NCI-H2196 (cell line): ENCODE measurements at regions not wholly inside any gene's neighbourhood (a gene's known extent, or its start where the extent isn't known, plus 50 kb on each side); places are given as distances from the start of the nearest gene placed in this dataset.
A peak's percentile ranks its signal among the peaks of the same experiment; 100 is the strongest.

Experiments
- DNase-seq: peaks from one replicate; lab custom pipeline; 2025; ENCODE audit not compliant: unreplicated experiment; lab: John Stamatoyannopoulos, UW

GRCh38 chr10:56912043-56912442 is 551.0 kb upstream of the ZWINT start:
- DNase-seq: no peak

GRCh38 chr10:56905051-56905450 is 544.0 kb upstream of the ZWINT start:
- DNase-seq: no peak

- DNase-seq: no peak
Measured at GRCh38 chr10:56902554-56902953, 541.5 kb upstream of the ZWINT start.

GRCh38 chr10:56895306-56895705 is 534.2 kb upstream of the ZWINT start:
- DNase-seq: no peak

- DNase-seq: no peak
Measured at GRCh38 chr10:56881218-56881617, 520.2 kb upstream of the ZWINT start.

- DNase-seq: peak; percentile 1
Measured at GRCh38 chr10:56880606-56881005, 519.5 kb upstream of the ZWINT start.

DNA sequence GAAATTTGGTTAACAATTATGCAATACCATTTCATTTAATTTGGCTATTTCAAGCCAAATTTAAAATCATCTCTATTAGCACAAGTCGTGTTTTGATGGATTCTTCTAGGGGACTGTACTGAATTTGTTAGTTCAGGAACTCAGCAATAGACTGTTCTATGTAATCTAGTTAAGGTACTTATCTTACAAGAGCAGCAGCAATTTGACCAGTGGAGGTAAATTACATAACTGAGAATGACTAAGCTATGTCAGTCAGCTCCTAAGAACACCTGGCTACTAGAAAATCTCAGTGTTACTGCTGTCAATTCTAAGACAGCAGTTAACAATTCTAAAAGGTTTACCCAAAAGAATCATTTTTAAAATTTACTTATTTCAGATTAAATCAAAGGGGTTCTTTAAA is 513.9 kb upstream of the ZWINT start:
- no peak for DNase-seq

GRCh38 chr10:56871160-56871668 is 510.2 kb upstream of the ZWINT start:
- no peak for DNase-seq

DNA sequence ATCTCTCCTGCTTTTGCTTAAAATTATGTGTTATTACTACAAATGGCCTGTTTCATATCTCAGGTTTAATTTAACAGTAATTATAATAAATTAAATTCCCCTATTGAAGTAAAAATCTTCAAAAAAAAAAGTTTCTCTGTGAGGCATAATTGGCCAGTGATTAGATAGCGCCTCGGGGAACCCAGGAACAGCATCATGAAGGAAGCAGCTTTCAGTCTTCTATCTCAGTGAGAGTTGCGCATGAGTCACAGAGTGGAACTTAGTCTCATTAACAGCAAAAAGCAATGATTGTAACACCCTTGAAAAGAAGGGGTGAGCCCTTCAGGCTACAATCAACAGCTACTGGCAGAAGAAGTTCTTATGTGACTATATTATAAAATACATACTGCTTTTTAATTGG is 506.2 kb upstream of the ZWINT start:
- no peak for DNase-seq

DNA sequence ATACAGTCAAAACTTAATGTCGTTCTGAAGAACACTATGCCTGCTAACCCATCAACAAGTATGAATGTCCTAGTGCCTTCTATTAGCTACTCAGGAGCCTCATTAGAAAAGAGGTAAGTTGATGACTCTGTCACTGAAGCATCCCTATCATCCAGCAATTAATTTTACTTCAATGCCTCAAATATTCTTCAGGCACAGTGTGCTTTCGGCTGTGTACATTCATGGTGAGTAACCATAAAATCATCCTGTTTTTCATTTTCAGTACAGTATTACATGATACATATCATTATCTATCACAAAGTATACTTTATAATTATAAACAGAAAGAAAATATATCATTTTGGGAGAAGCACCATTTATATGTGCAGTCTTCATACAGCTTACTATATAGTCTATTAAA is 495.5 kb upstream of the ZWINT start:
- no peak for DNase-seq

- no peak for DNase-seq
Measured at GRCh38 chr10:56844978-56845529, 484.0 kb upstream of the ZWINT start.

DNA sequence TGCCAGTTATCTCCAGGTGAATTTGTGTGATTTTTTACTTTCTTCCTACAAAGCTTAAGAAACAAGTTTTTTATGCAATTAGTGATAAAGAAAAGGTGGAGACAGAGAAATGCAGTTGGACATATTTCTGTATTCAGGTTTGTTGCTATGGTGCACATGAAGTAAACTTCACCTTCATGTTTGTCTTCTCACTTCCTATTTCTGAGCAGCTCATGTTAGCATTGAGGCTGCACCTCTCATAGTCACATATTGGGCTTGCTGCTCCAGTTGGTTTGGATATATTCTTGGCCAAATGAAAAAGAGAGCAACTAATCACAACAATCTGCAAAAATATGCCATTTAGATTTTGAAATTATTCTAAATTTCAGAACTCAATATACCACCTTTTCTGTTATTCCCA is 475.6 kb upstream of the ZWINT start:
- DNase-seq: no peak

DNA sequence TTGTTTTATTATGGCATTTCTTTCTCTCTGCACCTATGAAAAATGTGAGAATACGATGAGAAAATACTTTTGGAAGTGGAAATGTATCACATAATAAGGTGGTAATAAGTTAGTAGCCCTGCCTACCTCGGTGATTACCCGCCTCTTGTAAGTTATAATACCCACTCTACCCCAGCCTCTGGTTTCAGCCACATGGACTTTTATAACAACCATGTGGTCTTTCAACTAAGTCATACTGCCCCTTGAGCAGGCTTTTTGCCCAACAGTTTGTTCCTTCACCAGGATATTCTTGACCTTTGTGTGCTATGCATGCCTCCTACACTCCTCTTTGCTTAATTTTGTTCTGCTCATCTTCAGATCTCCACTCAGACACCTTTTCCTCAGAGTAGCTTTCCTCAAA is 470.6 kb upstream of the ZWINT start:
- DNase-seq: no peak

DNA sequence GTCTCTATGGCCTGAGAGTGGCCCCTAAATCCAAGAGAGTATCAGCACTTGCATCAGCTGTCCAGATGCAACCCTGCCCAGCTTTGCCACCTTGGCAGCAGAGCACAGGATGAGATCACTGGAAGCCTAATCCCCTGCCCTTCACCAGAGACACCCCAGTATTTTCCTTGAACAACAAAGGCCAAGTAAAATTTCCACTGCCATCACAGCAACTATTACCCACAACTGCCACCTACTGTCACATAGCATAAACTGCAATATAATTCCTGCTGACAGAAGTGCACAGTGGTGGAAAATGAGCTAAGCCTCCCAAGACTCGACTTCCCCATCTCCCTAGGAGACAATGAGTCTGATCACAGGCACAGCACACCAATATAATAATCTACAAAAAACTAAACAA is 462.8 kb upstream of the ZWINT start:
- DNase-seq: no peak

DNA sequence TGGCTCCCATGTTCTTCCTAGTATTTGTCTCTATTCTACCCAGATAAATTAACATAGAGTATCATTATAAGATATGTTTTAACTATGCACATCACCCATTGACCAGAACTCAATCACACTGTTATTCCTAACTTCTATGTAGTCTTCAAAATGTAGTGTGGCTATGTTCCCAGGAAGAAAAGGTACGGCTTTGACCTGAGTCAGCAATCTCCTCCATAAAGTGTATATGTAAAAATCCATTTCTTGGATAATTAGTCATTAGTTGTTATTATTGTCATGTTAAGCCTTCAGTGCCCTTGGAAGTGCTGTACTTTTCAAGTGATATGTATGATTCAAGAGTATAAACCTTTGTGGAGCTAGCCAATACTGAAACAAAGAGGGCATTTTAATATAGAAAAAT is 444.0 kb upstream of the ZWINT start:
- no peak for DNase-seq

DNA sequence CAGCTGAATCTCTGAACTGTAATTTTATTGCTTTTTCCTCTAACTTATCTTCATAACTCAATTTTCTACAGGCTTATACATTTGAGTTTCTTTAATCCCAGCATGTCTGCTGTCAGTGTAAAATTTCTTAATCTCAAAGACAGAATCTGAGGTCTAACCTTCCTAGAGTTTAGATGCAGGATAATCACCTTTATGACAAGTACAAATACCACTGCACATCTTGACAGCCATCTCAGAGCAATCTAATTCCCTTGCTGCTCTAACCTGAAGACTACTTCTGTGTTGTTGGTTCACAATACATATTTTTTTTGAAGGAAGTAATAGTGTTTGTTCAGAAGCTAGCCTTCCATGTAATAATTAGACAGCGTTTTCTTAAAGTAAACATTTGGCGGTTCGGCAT is 424.2 kb upstream of the ZWINT start:
- DNase-seq: no peak

- DNase-seq: no peak
Measured at GRCh38 chr10:56782503-56782902, 421.4 kb upstream of the ZWINT start.

- no peak for DNase-seq
Measured at GRCh38 chr10:56771343-56771742, 410.3 kb upstream of the ZWINT start.

DNA sequence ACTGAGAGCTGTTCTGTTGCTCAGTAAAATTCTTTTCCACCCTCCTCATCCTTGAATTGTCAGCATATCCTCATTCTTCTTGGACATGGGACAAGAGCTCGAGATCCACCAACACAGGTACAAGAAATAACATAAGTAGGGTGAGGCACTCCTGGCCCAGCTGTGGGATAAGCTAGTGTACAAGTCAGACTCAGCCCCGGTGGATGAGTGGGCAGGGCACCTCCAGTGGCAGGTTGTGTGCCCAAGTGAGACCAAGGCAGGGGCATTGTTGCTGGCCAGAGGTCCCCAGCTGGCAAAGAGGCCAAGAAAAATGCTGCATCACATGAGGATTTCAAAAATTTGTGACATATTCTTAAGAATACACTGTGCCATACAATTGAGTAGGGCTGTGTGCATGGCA is 402.0 kb upstream of the ZWINT start:
- DNase-seq: no peak

GRCh38 chr10:56745490-56745889 is 384.4 kb upstream of the ZWINT start:
- no peak for DNase-seq

DNA sequence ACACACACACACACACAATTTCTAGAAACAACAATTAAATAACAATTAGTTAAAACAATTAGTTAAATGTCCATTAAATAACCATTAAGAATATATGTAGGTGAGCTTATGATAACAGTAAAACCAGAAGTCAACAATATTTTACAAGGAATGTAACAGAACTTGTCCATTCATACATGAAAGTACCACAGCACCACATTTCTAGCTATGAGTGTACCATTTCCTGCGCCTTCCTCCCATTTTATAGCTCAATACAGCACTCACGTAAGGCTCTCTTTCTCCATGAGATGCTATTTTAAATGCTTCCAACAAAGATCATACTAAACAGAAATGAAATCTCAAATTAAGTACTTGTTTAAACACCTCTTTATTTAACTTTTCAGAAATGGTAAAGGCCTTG is 367.3 kb upstream of the ZWINT start:
- no peak for DNase-seq

- DNase-seq: no peak
Measured at GRCh38 chr10:56722912-56723311, 361.9 kb upstream of the ZWINT start.

- DNase-seq: no peak
Measured at GRCh38 chr10:56715262-56715661, 354.2 kb upstream of the ZWINT start.

- DNase-seq: no peak
Measured at GRCh38 chr10:56698506-56698905, 337.4 kb upstream of the ZWINT start.
